Uterus (tissue), 2 donors: ENCODE measurements at regions not wholly inside any gene's neighbourhood (a gene's known extent, or its start where the extent isn't known, plus 50 kb on each side); places are given as distances from the start of the nearest gene placed in this dataset.

Source experiments
- POLR2A ChIP-seq, 2 donors: fragments of 450-650 bp; IDR thresholded peaks; one replicate each; pipeline ENCODE4 v1.6.1; 2016; ENCODE audit warnings: antibody characterized with exemption in 2 of 2, mild to moderate bottlenecking in 1 of 2, moderate library complexity in 1 of 2
- TF ChIP-seq, protein P1 (sequence below), 4 experiments: fragments of 200-600 bp in 2 of 4; fragments of 450-650 bp in 2 of 4; sonication (generic) in 2 of 4; IDR thresholded peaks; one replicate each; pipeline ENCODE4 v1.5.1; 2016 to 2019; ENCODE audit warnings: antibody characterized with exemption in 4 of 4, mild to moderate bottlenecking in 2 of 4, moderate library complexity in 1 of 4

DNA sequence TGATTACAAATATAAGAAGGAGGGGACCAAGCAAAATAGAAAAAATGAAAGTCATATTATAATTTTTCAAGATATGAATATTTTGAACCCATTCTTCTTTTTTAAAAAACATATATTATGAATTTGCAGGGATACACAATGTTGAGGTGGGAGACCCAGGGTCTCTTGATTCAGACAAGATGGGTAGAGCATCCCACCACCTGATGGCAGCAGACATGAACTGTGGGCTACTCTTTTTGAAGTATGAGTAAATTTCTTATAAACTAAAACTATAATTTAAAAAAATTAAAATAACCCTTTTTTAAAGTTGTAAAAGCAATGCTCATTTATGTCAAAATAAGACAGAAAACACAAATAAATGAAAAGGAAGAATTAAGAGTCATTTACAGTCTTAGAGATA is 202.7 kb upstream of the PRICKLE1 start:
- TF ChIP-seq, protein P1, sequence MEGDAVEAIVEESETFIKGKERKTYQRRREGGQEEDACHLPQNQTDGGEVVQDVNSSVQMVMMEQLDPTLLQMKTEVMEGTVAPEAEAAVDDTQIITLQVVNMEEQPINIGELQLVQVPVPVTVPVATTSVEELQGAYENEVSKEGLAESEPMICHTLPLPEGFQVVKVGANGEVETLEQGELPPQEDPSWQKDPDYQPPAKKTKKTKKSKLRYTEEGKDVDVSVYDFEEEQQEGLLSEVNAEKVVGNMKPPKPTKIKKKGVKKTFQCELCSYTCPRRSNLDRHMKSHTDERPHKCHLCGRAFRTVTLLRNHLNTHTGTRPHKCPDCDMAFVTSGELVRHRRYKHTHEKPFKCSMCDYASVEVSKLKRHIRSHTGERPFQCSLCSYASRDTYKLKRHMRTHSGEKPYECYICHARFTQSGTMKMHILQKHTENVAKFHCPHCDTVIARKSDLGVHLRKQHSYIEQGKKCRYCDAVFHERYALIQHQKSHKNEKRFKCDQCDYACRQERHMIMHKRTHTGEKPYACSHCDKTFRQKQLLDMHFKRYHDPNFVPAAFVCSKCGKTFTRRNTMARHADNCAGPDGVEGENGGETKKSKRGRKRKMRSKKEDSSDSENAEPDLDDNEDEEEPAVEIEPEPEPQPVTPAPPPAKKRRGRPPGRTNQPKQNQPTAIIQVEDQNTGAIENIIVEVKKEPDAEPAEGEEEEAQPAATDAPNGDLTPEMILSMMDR (IDR thresholded peaks at IDR 0.05) = no peak
- no peak for TF ChIP-seq POLR2A (IDR thresholded peaks at IDR 0.05)
